LoVo (cell line): ENCODE measurements at regions not wholly inside any gene's neighbourhood (a gene's known extent, or its start where the extent isn't known, plus 50 kb on each side); places are given as distances from the start of the nearest gene placed in this dataset.

Experiments used
- DNase-seq: peaks from one replicate; pipeline ENCODE4 v3.0.0-alpha.2; 2016; ENCODE audit warnings: low spot score

- DNase-seq: peak; percentile 82
Observed at GRCh38 chr1:67561704-67562113, 123.3 kb upstream of the GADD45A start.

- DNase-seq: no peak
Observed at GRCh38 chr1:67563684-67564083, 121.3 kb upstream of the GADD45A start.

- DNase-seq: no peak
Observed at GRCh38 chr1:67564193-67564592, 120.8 kb upstream of the GADD45A start.

- no peak for DNase-seq
Observed at GRCh38 chr1:67566803-67567377, 118.1 kb upstream of the GADD45A start.

GRCh38 chr1:67570486-67571143, 114.4 kb upstream of the GADD45A start:
- peak; percentile 60 for DNase-seq

- no peak for DNase-seq
Observed at GRCh38 chr1:67571406-67571805, 113.6 kb upstream of the GADD45A start.

GRCh38 chr1:67571901-67572593, 113.0 kb upstream of the GADD45A start:
- no peak for DNase-seq

GRCh38 chr1:67572594-67573221, 112.3 kb upstream of the GADD45A start:
- no peak for DNase-seq

- no peak for DNase-seq
Observed at GRCh38 chr1:67573311-67573872, 111.6 kb upstream of the GADD45A start.

GRCh38 chr1:67574221-67574620, 110.8 kb upstream of the GADD45A start:
- DNase-seq: no peak

- no peak for DNase-seq
Observed at GRCh38 chr1:67575861-67576260, 109.1 kb upstream of the GADD45A start.

GRCh38 chr1:67576474-67576873, 108.5 kb upstream of the GADD45A start:
- no peak for DNase-seq

- no peak for DNase-seq
Observed at GRCh38 chr1:67577646-67578045, 107.4 kb upstream of the GADD45A start.

GRCh38 chr1:67578397-67579020, 106.5 kb upstream of the GADD45A start:
- DNase-seq: no peak

- DNase-seq: no peak
Observed at GRCh38 chr1:67579623-67580394, 105.2 kb upstream of the GADD45A start.

GRCh38 chr1:67580691-67581403, 104.2 kb upstream of the GADD45A start:
- no peak for DNase-seq

- no peak for DNase-seq
Observed at GRCh38 chr1:67582625-67583461, 102.2 kb upstream of the GADD45A start.

GRCh38 chr1:67583462-67583950, 101.5 kb upstream of the GADD45A start:
- no peak for DNase-seq

GRCh38 chr1:67584938-67585337, 100.1 kb upstream of the GADD45A start:
- no peak for DNase-seq

GRCh38 chr1:67586596-67586995, 98.4 kb upstream of the GADD45A start:
- no peak for DNase-seq
